Osteoblast (primary cell): ENCODE measurements at regions not wholly inside any gene's neighbourhood (a gene's known extent, or its start where the extent isn't known, plus 50 kb on each side); places are given as distances from the start of the nearest gene placed in this dataset.

Experiments
- DNase-seq: peaks from one replicate; pipeline ENCODE4 v3.0.0; 2011; ENCODE audit warnings: low spot score, mixed read lengths; ENCODE audit not compliant: insufficient read length; ENCODE audit errors: missing footprints
- H2AFZ ChIP-seq: 2 replicates; pipeline ENCODE4 v1.6.0; 2011; ENCODE audit warnings: mild to moderate bottlenecking, low read length
- H3K27ac ChIP-seq: 2 replicates; pipeline ENCODE4 v1.5.1; 2011; ENCODE audit warnings: mild to moderate bottlenecking, low read depth, low read length, moderate library complexity
- H3K27me3 ChIP-seq: 2 replicates; pipeline ENCODE4 v1.6.0; 2012; ENCODE audit warnings: mild to moderate bottlenecking, control low read depth, inconsistent platforms, low read length, moderate library complexity; ENCODE audit not compliant: insufficient read depth
- H3K36me3 ChIP-seq: 2 replicates; pipeline ENCODE4 v1.5.1; 2011; ENCODE audit warnings: mild to moderate bottlenecking, low read length, control low read depth, moderate library complexity; ENCODE audit not compliant: insufficient read depth
- H3K4me1 ChIP-seq: 2 replicates; pipeline ENCODE4 v1.5.1; 2011; ENCODE audit warnings: mild to moderate bottlenecking, low read length, control low read depth, moderate library complexity; ENCODE audit not compliant: insufficient read depth
- H3K4me2 ChIP-seq: 2 replicates; pipeline ENCODE4 v1.6.0; 2011; ENCODE audit warnings: mild to moderate bottlenecking, low read length; ENCODE audit not compliant: insufficient read depth
- H3K4me3 ChIP-seq: fragments of 200-600 bp; sonication (generic); 3 replicates; pipeline ENCODE4 v1.5.1; 2012; ENCODE audit warnings: mild to moderate bottlenecking, low read length, inconsistent platforms; ENCODE audit not compliant: insufficient read depth
- H3K79me2 ChIP-seq: 2 replicates; pipeline ENCODE4 v1.6.0; 2012; ENCODE audit warnings: mild to moderate bottlenecking, low read length, control low read depth, inconsistent platforms; ENCODE audit not compliant: insufficient read depth
- H3K9me3 ChIP-seq: 2 replicates; pipeline ENCODE4 v1.5.1; 2011; ENCODE audit warnings: low read depth, low read length, control low read depth
- H4K20me1 ChIP-seq: 2 replicates; pipeline ENCODE4 v1.6.0; 2012; ENCODE audit warnings: mild to moderate bottlenecking, low read length, control low read depth; ENCODE audit not compliant: insufficient read depth
- CTCF ChIP-seq: IDR thresholded peaks from 2 replicates; pipeline ENCODE4 v1.5.1; 2011; ENCODE audit warnings: mild to moderate bottlenecking, low read depth, low read length, moderate library complexity; ENCODE audit errors: extremely low read depth

DNA sequence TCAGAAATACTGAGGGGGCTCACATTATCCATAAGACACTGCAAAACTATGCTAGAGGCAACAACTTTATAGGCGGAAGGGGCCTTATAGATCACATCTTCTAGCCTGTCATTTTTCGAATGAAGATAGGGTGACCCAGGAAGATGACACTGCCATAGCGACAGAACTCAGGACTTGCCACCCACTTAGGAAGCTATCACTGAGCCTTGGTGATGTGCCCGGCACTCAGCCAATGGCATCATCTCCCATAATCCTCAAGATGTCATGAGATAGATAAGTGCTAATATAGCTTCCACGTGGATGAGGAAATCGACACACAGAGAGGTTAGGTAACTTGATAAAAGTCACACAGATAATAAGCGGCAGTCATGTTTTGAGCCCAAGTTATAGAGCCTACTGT, 346.6 kb downstream of the DHX15 start:
- H3K9me3 ChIP-seq = no peaks in the 10 kb centered on the region
- H3K4me3 ChIP-seq = no peak overlapping the region
- H3K4me1 ChIP-seq = no peaks in the 10 kb centered on the region
- DNase-seq = no peak
- peaks cover 2% of the 10 kb centered on the region for H3K27me3 ChIP-seq
- no peak overlapping the region for H3K27ac ChIP-seq
- no peak overlapping the region for H2AFZ ChIP-seq
- no peaks in the 10 kb centered on the region for H3K79me2 ChIP-seq
- no peak overlapping the region for H3K4me2 ChIP-seq
- no peaks in the 10 kb centered on the region for H4K20me1 ChIP-seq
- TF ChIP-seq CTCF = no peak
- no peaks in the 10 kb centered on the region for H3K36me3 ChIP-seq

DNA sequence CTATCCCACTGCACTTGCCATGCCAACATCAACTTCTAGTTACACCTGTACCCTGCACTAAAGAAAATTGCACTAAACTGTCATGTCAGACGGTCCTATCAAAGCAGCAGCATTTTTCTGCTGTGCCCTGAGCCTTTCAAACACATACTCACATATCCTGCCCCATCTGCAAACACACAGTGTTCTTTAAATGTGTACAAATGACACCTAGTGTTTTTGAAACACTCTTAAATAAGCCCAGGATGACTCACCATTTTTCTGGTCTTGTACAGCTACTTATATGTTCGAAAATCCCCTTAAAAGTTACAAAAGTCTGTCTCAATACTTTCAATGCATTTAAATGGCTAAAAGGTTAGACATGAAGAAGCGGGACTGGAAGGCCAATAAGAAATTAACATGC, 346.7 kb upstream of the PPARGC1A start:
- no peak for TF ChIP-seq CTCF
- Histone ChIP-seq H4K20me1 (no peaks in the 10 kb centered on the region), H3K4me3 (no peak overlapping the region), H3K27ac (no peak overlapping the region), H3K9me3 (no peaks in the 10 kb centered on the region), H3K4me1 (no peaks in the 10 kb centered on the region), H3K36me3 (no peaks in the 10 kb centered on the region), H3K27me3 (peaks cover 2% of the 10 kb centered on the region), H3K4me2 (no peak overlapping the region), H3K79me2 (no peaks in the 10 kb centered on the region), H2AFZ (no peak overlapping the region)
- no peak for DNase-seq

DNA sequence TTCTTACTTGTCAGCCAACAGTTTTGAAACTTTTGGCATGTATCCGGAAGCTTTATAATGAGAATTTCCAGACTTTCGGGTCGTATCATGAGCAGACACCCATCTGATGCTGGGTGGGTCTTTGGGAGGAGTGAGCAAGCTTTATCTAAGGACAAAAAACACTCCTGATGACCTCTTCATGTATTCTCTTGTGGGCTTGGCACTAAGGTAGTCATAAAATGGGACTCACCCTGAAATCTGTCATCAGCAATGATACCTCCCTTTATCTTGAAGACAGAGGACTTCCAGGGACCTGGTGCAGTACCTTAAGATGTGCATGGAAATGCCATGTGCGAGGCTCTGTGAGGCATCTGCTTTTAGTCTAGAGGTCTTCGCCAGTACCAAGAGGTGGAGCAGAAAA, 346.3 kb upstream of the PPARGC1A start:
- Histone ChIP-seq H3K36me3 (no peaks in the 10 kb centered on the region), H4K20me1 (no peaks in the 10 kb centered on the region), H2AFZ (no peak overlapping the region), H3K4me3 (no peak overlapping the region), H3K27ac (no peak overlapping the region), H3K79me2 (no peaks in the 10 kb centered on the region), H3K4me2 (no peak overlapping the region), H3K9me3 (no peaks in the 10 kb centered on the region), H3K27me3 (peaks cover 5% of the 10 kb centered on the region), H3K4me1 (no peaks in the 10 kb centered on the region)
- DNase-seq = no peak
- TF ChIP-seq CTCF = no peak

GRCh38 chr4:24235618-24236017, 345.8 kb upstream of the PPARGC1A start:
- Histone ChIP-seq H3K4me1 (no peaks in the 10 kb centered on the region), H3K79me2 (no peaks in the 10 kb centered on the region), H4K20me1 (no peaks in the 10 kb centered on the region), H3K36me3 (no peaks in the 10 kb centered on the region), H2AFZ (no peak overlapping the region), H3K27ac (no peak overlapping the region), H3K9me3 (no peaks in the 10 kb centered on the region), H3K4me2 (no peak overlapping the region), H3K4me3 (no peak overlapping the region), H3K27me3 (peaks cover 5% of the 10 kb centered on the region)
- TF ChIP-seq CTCF = no peak
- DNase-seq = no peak
